ENCODE measurements at regions not wholly inside any gene's neighbourhood (a gene's known extent, or its start where the extent isn't known, plus 50 kb on each side); places are given as distances from the start of the nearest gene placed in this dataset.

GRCh38 chr5:167336161-167336560, 955.3 kb upstream of the WWC1 start:
- H4K20me1 ChIP-seq (ENCODE audit: insufficient read depth, low read length): no peaks in the 10 kb centered on the region
- FAIRE-seq (no peak), DNase-seq (ENCODE audit: low spot score) (no peak), ATAC-seq (no peak)
- H3K4me3 ChIP-seq (replicated peaks in 1 of 3; ENCODE audit: insufficient read depth in 1 of 3, low read depth in 2 of 3, low read length in 3 of 3): no peak overlapping the region
- no peak overlapping the region for H3K27ac ChIP-seq (ENCODE audit: extremely low read length, insufficient read depth, low read length)
- no peaks in the 10 kb centered on the region for H3K27me3 ChIP-seq (ENCODE audit: control insufficient read depth in 1 of 2, insufficient read depth in 2 of 2, low read length in 2 of 2)
- POLR2A ChIA-PET: no interaction called here
- no TSS peak for BruUV-seq (replicated peaks)
- TF ChIP-seq MEIS2 (CRISPR knock-in tag; IDR thresholded peaks at IDR 0.05): no peak
- no peak overlapping the region for H2AFZ ChIP-seq (ENCODE audit: low read length)
- 0% methylated on average over 2 of the region's 2 CpGs for WGBS (ENCODE audit: low lambda C conversion rate)
- no peaks in the 10 kb centered on the region for H3K36me3 ChIP-seq (replicated peaks in 1 of 2; ENCODE audit: control insufficient read depth in 1 of 2, insufficient read depth in 2 of 2, low read length in 2 of 2)
- H3K9me3 ChIP-seq (ENCODE audit: low read length): no peaks in the 10 kb centered on the region
- in situ Hi-C loops (cut with HindIII; ENCODE audit: extremely low pct_ligation_motif_present, low pct_unique_long_range_greater_than_20kb) (no loop called here), intact Hi-C loops (cut with micrococcal nuclease; ENCODE audit: unreplicated experiment) (no loop called here)
- H3K9ac ChIP-seq (ENCODE audit: insufficient read depth, low read depth, low read length): no peak overlapping the region
- H3K4me1 ChIP-seq (ENCODE audit: insufficient read depth, low read length): no peaks in the 10 kb centered on the region
- H3K4me2 ChIP-seq (ENCODE audit: low read depth, low read length): no peak overlapping the region
- no peaks in the 10 kb centered on the region for H3K79me2 ChIP-seq (ENCODE audit: insufficient read depth, low read length)
- CTCF ChIA-PET (ENCODE audit: low intra/inter-chr PET ratio, low total read pairs): no interaction called here

- H3K27me3 ChIP-seq (ENCODE audit: control insufficient read depth in 1 of 2, insufficient read depth in 2 of 2, low read length in 2 of 2): no peaks in the 10 kb centered on the region
- no peak overlapping the region for H3K27ac ChIP-seq (ENCODE audit: extremely low read length, insufficient read depth, low read length)
- FAIRE-seq (no peak), DNase-seq (ENCODE audit: low spot score) (no peak), ATAC-seq (no peak)
- no peak overlapping the region for H3K4me3 ChIP-seq (replicated peaks in 1 of 3; ENCODE audit: insufficient read depth in 1 of 3, low read depth in 2 of 3, low read length in 3 of 3)
- H4K20me1 ChIP-seq (ENCODE audit: insufficient read depth, low read length): no peaks in the 10 kb centered on the region
- WGBS (ENCODE audit: low lambda C conversion rate): 36% methylated on average over 1 of the region's 1 CpG
- no peak overlapping the region for H2AFZ ChIP-seq (ENCODE audit: low read length)
- H3K9me3 ChIP-seq (ENCODE audit: low read length): no peaks in the 10 kb centered on the region
- H3K4me2 ChIP-seq (ENCODE audit: low read depth, low read length): no peak overlapping the region
- ChIA-PET POLR2A (no interaction called here), CTCF (ENCODE audit: low intra/inter-chr PET ratio, low total read pairs) (no interaction called here)
- intact Hi-C loops (cut with micrococcal nuclease; ENCODE audit: unreplicated experiment): no loop called here
- TF ChIP-seq ZBTB49 (CRISPR knock-in tag; IDR thresholded peaks at IDR 0.05; ENCODE audit: borderline replicate concordance) (no peak), RNF219 (CRISPR knock-in tag; IDR thresholded peaks at IDR 0.05) (no peak), ESRRA (CRISPR knock-in tag; IDR thresholded peaks at IDR 0.05; ENCODE audit: low read depth) (no peak), ZNF33B (CRISPR knock-in tag; IDR thresholded peaks at IDR 0.05) (no peak), KDM4B (CRISPR knock-in tag; IDR thresholded peaks at IDR 0.05) (no peak), ZSCAN9 (CRISPR knock-in tag; IDR thresholded peaks at IDR 0.05; ENCODE audit: borderline replicate concordance) (no peak), ZBTB1 (CRISPR knock-in tag; IDR thresholded peaks at IDR 0.05; ENCODE audit: borderline replicate concordance) (no peak)
- no peaks in the 10 kb centered on the region for H3K4me1 ChIP-seq (ENCODE audit: insufficient read depth, low read length)
- no peaks in the 10 kb centered on the region for H3K79me2 ChIP-seq (ENCODE audit: insufficient read depth, low read length)
- BruUV-seq (replicated peaks): no TSS peak
- in situ Hi-C loops (cut with HindIII; ENCODE audit: extremely low pct_ligation_motif_present, low pct_unique_long_range_greater_than_20kb): no loop called here
- no peak overlapping the region for H3K9ac ChIP-seq (ENCODE audit: insufficient read depth, low read depth, low read length)
- no peaks in the 10 kb centered on the region for H3K36me3 ChIP-seq (replicated peaks in 1 of 2; ENCODE audit: control insufficient read depth in 1 of 2, insufficient read depth in 2 of 2, low read length in 2 of 2)
Measured at GRCh38 chr5:167339205-167339604, 952.2 kb upstream of the WWC1 start.
